Activated T-cell treated with anti-CD3 and anti-CD28 coated beads, Interleukin-2, amount 50 U/mL, for 72 hours (primary cell): ENCODE measurements at regions not wholly inside any gene's neighbourhood (a gene's known extent, or its start where the extent isn't known, plus 50 kb on each side); places are given as distances from the start of the nearest gene placed in this dataset.
A peak's percentile ranks its signal among the peaks of the same experiment; 100 is the strongest.

Experiments used
- ATAC-seq, 2 donors: fragments of 150-1000 bp; cut with Tn5 transposase; replicated peaks in 1 of 2; 2 replicates each; pipeline ENCODE4 v1.10.0; 2021; ENCODE audit warnings: moderate library complexity in 2 of 2, mild to moderate bottlenecking in 1 of 2
- DNase-seq, 2 donors: peaks; one replicate each; pipeline ENCODE4 v3.0.0; 2021 to 2022; ENCODE audit warnings: mixed read lengths in 1 of 2
- H3K27ac Mint-ChIP-seq: one replicate; pipeline ENCODE4 v1.8.0; 2022; ENCODE audit warnings: mild to moderate bottlenecking, moderate library complexity, mixed read lengths
- H3K27me3 Mint-ChIP-seq: one replicate; pipeline ENCODE4 v1.8.0; 2022; ENCODE audit warnings: low read depth, mixed read lengths
- H3K36me3 Mint-ChIP-seq, 2 donors: one replicate each; pipeline ENCODE4 v1.8.0; 2022; ENCODE audit warnings: mixed read lengths in 2 of 2, mild to moderate bottlenecking in 1 of 2; ENCODE audit not compliant: insufficient read depth in 2 of 2
- H3K4me1 Mint-ChIP-seq: one replicate; pipeline ENCODE4 v1.8.0; 2022; ENCODE audit warnings: low read depth, mixed read lengths
- H3K4me3 Mint-ChIP-seq, 2 donors: one replicate each; pipeline ENCODE4 v1.8.0; 2022; ENCODE audit warnings: mild to moderate bottlenecking in 2 of 2, mixed read lengths in 2 of 2, moderate library complexity in 2 of 2
- H3K9me3 Mint-ChIP-seq, 2 donors: one replicate each; pipeline ENCODE4 v1.8.0; 2022; ENCODE audit warnings: mixed read lengths in 2 of 2

DNA sequence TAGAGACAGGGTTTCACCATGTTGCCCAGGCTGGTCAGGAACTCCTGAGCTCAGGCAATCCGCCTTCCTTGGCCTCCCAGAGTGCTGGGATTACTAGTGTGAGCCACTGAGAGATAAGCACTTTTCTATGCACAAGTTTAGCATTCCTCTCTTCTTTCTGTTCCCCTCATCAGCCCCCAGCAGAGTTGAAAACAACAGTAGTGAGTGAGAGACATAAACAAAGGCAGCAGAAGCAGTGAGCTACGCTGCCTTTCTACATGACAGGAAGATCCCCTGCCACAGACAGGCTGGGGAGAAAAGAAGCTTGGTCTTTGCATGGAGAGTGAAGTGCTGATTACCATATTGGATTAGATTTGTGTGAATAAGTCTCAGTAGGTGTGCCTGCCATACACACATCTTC, 392.0 kb upstream of the KIRREL3 start:
- Mint-ChIP-seq H3K4me3 (no peak overlapping the region), H3K9me3 (no peaks in the 10 kb centered on the region), H3K27ac (no peak overlapping the region), H3K4me1 (no peaks in the 10 kb centered on the region), H3K27me3 (no peaks in the 10 kb centered on the region), H3K36me3 (no peaks in the 10 kb centered on the region)
- no peak for DNase-seq
- no peak for ATAC-seq

DNA sequence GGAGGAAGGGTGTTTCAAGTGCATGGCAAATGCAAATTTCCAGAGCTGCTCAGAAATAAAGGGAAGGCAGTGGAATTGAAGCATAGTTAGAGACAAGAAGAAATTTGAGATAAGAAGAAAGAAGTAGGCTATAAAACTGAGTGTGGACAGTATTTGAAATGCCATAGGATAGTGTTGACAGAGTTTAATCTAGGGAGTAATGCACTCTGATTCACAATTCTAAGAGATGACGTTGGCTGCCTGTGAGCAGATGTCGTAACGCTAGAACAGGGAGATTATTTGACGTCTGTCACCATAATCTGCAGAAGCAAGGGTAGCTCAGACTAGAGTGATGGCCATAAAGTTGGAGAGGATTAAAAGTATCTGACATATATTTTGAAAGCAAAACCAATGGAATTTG, 389.9 kb upstream of the KIRREL3 start:
- no peak for DNase-seq
- Mint-ChIP-seq H3K4me3 (no peak overlapping the region), H3K27me3 (no peaks in the 10 kb centered on the region), H3K9me3 (no peaks in the 10 kb centered on the region), H3K4me1 (no peaks in the 10 kb centered on the region), H3K27ac (no peak overlapping the region), H3K36me3 (no peaks in the 10 kb centered on the region)
- no peak for ATAC-seq

DNA sequence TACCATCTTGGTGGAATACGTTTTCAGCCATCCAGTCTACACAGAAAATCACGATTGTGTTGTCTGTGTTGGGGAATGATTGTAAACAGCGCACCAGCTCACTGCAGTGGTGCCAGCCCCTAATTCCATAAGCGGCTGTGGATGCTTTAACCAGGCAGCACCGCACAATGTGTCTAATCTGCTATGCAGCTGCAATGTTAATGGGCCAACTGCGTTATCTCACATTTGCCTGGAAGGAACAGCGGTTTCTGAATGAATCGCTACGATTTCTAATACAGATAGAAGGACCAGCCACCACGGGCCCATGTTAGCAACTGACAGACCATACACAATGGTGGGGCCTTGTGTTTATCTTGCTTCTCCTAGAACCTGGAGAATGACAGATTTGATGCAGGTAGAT, 384.5 kb upstream of the KIRREL3 start:
- Mint-ChIP-seq H3K9me3 (no peaks in the 10 kb centered on the region), H3K27me3 (no peaks in the 10 kb centered on the region), H3K4me3 (no peak overlapping the region), H3K4me1 (no peaks in the 10 kb centered on the region), H3K36me3 (no peaks in the 10 kb centered on the region), H3K27ac (no peak overlapping the region)
- DNase-seq (no peak), ATAC-seq (no peak)

DNA sequence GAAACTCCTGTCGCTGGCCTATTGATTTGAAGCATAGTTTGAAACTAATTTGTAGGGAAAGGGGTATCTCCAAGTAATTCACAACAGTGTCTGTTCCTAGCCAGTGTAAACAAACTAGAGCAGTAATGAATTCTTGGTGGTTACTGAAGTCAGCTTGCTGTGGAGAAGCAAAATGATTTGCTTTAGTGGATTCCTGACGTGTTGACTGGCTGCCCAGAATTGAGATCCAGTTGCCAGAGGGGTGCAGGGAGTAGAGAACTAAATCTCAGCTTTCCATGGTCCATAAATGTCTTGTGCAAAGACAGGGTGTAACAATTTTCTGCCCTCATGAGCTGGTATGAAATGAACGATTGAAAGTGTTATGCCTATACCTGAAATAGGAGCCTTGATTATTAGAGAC, 382.5 kb upstream of the KIRREL3 start:
- H3K27ac Mint-ChIP-seq = no peak overlapping the region
- no peaks in the 10 kb centered on the region for H3K27me3 Mint-ChIP-seq
- no peaks in the 10 kb centered on the region for H3K36me3 Mint-ChIP-seq
- no peaks in the 10 kb centered on the region for H3K9me3 Mint-ChIP-seq
- ATAC-seq (no peak), DNase-seq (no peak)
- H3K4me1 Mint-ChIP-seq = no peaks in the 10 kb centered on the region
- H3K4me3 Mint-ChIP-seq = no peak overlapping the region

DNA sequence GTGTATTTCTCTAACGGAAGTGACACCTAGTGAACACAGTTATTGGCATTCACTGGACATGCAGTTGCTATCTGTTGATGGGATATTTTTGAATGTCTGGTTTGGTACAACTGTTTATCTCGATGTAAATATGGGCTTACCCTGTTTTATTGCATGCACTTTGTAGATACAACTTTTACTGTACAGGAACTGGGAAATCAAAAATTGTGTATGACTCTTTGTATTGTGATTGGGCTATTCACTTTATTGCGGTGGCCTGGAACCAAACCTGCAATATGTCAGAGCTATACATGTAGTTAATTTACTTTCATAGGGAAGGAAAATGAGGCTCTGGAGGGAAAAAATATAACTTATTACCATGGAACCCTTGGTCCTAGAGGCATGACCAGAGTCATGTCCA, 380.7 kb upstream of the KIRREL3 start:
- H3K4me3 Mint-ChIP-seq = no peak overlapping the region
- H3K4me1 Mint-ChIP-seq = no peaks in the 10 kb centered on the region
- DNase-seq (no peak), ATAC-seq (no peak)
- H3K36me3 Mint-ChIP-seq = no peaks in the 10 kb centered on the region
- no peaks in the 10 kb centered on the region for H3K9me3 Mint-ChIP-seq
- no peaks in the 10 kb centered on the region for H3K27me3 Mint-ChIP-seq
- no peak overlapping the region for H3K27ac Mint-ChIP-seq

DNA sequence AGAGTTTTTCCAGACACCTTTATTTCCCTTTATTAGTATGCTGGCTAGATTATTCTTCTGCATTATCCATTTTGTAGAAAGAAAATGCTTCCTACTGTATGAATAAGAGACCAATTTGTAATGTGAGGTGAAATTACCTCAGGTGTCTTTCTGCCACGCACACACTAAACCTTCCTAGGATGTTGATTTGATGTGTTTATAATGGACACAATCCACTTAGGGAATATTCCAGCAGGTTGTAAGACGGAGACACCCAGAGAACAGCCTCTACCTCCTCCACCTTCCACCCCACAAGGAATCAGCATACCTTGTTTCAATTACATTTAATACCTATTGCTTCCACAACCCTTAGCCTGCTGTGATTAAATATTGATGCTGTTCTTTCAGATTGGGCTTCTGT, 379.1 kb upstream of the KIRREL3 start:
- Mint-ChIP-seq H3K27me3 (no peaks in the 10 kb centered on the region), H3K4me1 (no peaks in the 10 kb centered on the region), H3K9me3 (no peaks in the 10 kb centered on the region), H3K36me3 (no peaks in the 10 kb centered on the region), H3K27ac (no peak overlapping the region), H3K4me3 (no peak overlapping the region)
- DNase-seq = no peak
- ATAC-seq = no peak

DNA sequence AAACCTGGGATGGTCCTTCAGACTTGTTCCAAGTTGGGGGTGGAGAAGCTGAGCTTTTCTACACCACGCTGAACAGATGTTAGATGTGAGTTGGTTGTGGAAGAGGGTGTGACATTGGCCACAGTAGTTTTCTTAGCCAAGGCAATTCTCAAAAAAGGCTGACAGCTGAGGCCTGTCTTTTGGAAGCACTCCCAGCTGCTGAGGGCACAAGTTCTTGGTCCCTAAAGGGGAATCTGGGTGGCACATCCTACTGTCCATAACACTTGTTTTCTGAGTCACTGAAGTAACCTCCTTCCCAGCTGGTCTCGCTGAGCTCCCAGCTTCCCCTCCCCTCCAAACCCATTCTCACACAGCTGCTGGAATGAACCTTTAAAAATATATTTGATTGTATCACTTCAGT, 375.7 kb upstream of the KIRREL3 start:
- no peaks in the 10 kb centered on the region for H3K4me1 Mint-ChIP-seq
- DNase-seq (no peak), ATAC-seq (no peak)
- H3K36me3 Mint-ChIP-seq = no peaks in the 10 kb centered on the region
- peaks cover 0 to 2% of the 10 kb centered on the region in 2 donors for H3K9me3 Mint-ChIP-seq
- H3K27me3 Mint-ChIP-seq = no peaks in the 10 kb centered on the region
- H3K4me3 Mint-ChIP-seq = no peak overlapping the region
- H3K27ac Mint-ChIP-seq = no peak overlapping the region

DNA sequence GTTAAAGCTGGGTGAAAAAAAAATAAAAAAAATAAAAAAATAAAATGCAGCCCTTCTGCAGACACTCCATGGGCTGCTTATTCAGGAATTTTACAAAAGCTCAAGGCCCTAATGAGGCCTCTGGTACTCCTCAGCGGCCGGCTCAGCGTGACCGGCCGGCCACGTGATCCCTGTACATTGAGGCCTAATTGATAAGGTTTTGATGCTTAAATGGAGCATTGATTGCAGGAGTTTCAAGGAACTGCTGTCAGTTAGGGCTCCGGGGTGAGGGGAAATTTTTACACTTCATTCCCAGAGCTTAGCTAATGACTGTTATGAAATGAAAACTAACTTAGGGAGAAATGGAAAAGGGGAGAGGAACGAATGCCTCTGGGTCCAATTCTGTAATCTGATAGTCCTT, 368.8 kb upstream of the KIRREL3 start:
- Mint-ChIP-seq H3K27me3 (no peaks in the 10 kb centered on the region), H3K9me3 (peaks cover 0 to 2% of the 10 kb centered on the region in 2 donors), H3K4me3 (no peak overlapping the region), H3K4me1 (no peaks in the 10 kb centered on the region), H3K36me3 (no peaks in the 10 kb centered on the region), H3K27ac (no peak overlapping the region)
- DNase-seq (no peak), ATAC-seq (no peak)

DNA sequence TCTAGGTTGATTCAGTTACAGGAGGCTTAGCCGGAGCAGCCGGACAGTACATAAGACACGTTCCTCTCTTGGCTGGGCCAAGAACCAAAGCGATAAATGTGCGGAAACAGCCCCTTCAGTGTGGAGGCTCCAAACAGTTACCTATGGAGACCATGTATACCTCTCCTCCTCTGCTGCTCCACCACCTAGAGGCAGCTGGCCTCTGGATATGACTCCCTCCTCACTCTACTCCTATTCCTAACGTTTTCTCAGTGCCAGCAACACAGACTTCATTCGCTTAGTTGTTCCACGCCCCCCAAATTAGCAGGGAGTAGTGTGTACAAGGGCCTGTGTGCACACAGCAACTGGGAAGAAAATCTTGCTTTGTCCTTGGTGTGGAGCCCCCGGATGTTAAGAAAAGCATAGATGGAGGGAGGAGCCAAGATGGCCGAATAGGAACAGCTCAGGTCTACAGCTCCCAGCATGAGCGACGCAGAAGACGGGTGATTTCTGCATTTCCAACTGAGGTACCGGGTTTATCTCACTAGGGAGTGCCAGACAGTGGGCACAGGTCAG, 362.3 kb upstream of the KIRREL3 start:
- no peak overlapping the region for H3K27ac Mint-ChIP-seq
- no peak for DNase-seq
- H3K27me3 Mint-ChIP-seq = no peaks in the 10 kb centered on the region
- no peak for ATAC-seq
- H3K36me3 Mint-ChIP-seq = no peaks in the 10 kb centered on the region
- no peak overlapping the region for H3K4me3 Mint-ChIP-seq
- no peaks in the 10 kb centered on the region for H3K4me1 Mint-ChIP-seq
- H3K9me3 Mint-ChIP-seq = no peaks in the 10 kb centered on the region

DNA sequence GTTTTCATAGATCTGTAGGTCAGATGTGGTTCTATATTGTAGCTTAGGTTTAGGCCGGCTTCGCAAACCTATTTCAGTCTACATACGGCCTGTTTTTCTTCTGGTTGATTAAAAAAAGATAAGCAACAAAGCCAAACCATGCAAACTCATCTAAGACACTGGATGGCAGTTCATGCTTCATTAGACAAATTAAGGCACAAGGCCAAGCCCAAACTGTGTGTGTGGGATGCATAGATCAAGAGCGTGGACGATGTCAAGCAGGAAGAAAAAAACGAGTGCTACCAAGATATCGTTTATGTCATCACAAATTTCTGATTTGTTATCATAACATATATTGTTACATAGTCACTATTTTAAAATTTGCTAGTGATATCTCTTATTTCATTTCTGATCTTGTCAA, 357.6 kb upstream of the KIRREL3 start:
- Mint-ChIP-seq H3K4me3 (no peak overlapping the region), H3K4me1 (no peaks in the 10 kb centered on the region), H3K27me3 (no peaks in the 10 kb centered on the region), H3K9me3 (no peaks in the 10 kb centered on the region), H3K27ac (no peak overlapping the region), H3K36me3 (no peaks in the 10 kb centered on the region)
- DNase-seq (no peak), ATAC-seq (no peak)

DNA sequence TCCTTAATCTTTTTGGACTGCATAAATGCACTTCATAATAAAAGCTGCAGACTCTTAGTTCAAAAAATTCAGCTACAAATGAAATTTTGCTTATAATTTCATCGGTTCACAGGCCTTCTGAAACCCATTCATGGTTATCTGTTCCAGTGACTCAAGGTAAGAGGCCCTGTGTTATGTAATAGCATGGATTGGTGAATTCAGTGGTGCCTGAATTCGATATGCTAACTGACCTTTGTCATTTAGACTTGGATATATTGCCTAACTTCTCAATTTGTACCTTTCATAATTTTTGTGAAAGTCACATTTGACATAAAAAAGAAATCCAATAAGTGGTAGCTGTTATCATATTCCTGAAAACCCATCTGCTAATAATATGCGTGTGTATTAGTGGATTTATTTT, 349.9 kb upstream of the KIRREL3 start:
- ATAC-seq (no peak), DNase-seq (no peak)
- Mint-ChIP-seq H3K36me3 (no peaks in the 10 kb centered on the region), H3K4me1 (no peaks in the 10 kb centered on the region), H3K27me3 (peaks cover 20% of the 10 kb centered on the region), H3K4me3 (no peak overlapping the region), H3K27ac (no peak overlapping the region), H3K9me3 (peaks cover 0 to 2% of the 10 kb centered on the region in 2 donors)

DNA sequence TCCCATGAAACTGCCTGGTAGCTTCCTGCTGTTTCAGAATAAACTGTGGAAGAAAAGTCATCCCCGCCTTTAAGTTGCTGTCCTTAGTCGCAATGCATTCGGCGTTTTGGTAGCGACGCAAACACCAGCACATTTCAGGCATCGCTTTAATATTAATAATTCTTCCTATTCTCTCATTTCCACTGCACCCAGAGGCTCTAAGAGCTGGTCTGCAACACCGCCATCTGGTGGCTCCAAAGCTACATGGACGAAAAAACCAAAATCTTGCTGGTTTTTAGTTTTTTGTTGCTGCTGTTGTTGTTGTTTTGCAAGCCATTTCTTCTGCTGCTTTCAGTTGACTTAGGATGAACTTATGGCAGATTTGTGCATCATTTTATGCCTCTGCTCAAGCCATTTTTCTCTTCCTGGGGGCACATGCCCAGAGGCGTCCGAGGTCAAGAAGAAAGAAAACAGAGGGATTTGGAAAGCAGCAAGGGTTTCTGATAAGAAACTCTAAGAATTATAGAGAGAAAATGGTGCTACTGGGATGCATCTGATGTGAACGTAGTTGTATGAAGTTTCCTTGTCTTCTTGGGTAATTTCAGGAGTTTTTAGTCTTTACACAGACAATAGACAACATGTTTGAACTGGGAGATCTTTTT, 345.4 kb upstream of the KIRREL3 start:
- DNase-seq (peak in 1 of 2 donors; percentile 10), ATAC-seq (no peak)
- peaks cover 25% of the 10 kb centered on the region for H3K27me3 Mint-ChIP-seq
- H3K4me3 Mint-ChIP-seq = no peak overlapping the region
- no peaks in the 10 kb centered on the region for H3K36me3 Mint-ChIP-seq
- no peak overlapping the region for H3K27ac Mint-ChIP-seq
- H3K9me3 Mint-ChIP-seq = peaks cover 0 to 2% of the 10 kb centered on the region in 2 donors
- no peaks in the 10 kb centered on the region for H3K4me1 Mint-ChIP-seq

DNA sequence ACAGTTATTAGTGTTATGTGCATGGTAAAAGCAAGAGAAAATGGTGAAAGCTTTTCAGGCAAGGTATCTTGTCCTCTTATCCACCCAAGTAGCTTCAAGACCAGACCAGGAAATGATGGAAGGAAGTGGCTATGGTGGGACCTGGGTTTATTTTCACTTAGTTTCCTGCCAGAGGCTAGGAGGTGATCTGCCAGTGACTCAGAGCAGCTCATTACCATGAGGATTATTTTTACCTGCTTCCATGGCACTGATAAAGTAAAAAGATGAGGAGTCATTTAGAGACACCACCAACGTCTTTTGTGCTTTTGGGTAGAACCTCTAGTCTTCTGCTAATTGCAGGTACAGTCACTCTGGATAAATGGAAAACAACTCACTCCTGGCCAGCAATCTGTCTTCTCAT, 339.9 kb upstream of the KIRREL3 start:
- Mint-ChIP-seq H3K36me3 (no peaks in the 10 kb centered on the region), H3K4me1 (no peaks in the 10 kb centered on the region), H3K4me3 (no peak overlapping the region), H3K9me3 (no peaks in the 10 kb centered on the region), H3K27ac (no peak overlapping the region), H3K27me3 (peaks cover 5% of the 10 kb centered on the region)
- ATAC-seq (no peak), DNase-seq (no peak)

DNA sequence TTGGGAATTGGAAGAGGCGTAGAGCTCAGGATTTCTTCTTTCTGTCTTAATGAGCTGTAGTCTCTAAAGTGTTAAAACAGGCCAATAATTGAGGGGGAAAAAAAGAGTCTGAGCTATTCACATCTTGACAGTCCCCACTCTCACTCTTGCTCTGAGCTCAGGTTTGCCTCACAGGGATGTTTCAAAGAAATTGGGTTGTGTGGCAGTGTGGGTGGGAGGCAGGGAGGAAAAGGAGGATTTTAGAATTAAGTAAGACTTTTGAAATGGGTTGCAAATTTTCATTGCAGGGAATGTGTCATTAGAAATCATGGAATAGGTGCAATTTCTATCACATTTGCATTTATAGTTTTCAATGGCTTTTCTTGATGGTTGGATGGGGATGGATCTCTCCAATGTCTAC, 338.8 kb upstream of the KIRREL3 start:
- no peaks in the 10 kb centered on the region for H3K4me1 Mint-ChIP-seq
- no peak overlapping the region for H3K4me3 Mint-ChIP-seq
- H3K27ac Mint-ChIP-seq = no peak overlapping the region
- no peaks in the 10 kb centered on the region for H3K36me3 Mint-ChIP-seq
- DNase-seq (no peak), ATAC-seq (no peak)
- no peaks in the 10 kb centered on the region for H3K9me3 Mint-ChIP-seq
- no peaks in the 10 kb centered on the region for H3K27me3 Mint-ChIP-seq
